ENCODE measurements at regions not wholly inside any gene's neighbourhood (a gene's known extent, or its start where the extent isn't known, plus 50 kb on each side); places are given as distances from the start of the nearest gene placed in this dataset.
"Not testable (repeated sequence)": the region's sequence is repeated elsewhere in the genome, so short reads cannot be mapped to it uniquely, and the experiment has no call there.

GRCh38 chr2:111422562-111422961 lies 301.8 kb downstream of the BCL2L11 start:
- not testable (repeated sequence) for TF ChIP-seq CTCF (IDR thresholded peaks at IDR 0.05); EP300 (IDR thresholded peaks at IDR 0.05; ENCODE audit: borderline replicate concordance in 1 of 2, low read depth in 1 of 2, low read length in 1 of 2); RAD21 (IDR thresholded peaks at IDR 0.05; ENCODE audit: low read length); RCOR1 (IDR thresholded peaks at IDR 0.05; ENCODE audit: low read length); FOXM1 (IDR thresholded peaks at IDR 0.05; ENCODE audit: low read depth); POLR2AphosphoS5 (IDR thresholded peaks at IDR 0.05; ENCODE audit: low read depth, low read length); MAX (IDR thresholded peaks at IDR 0.05; ENCODE audit: low read depth); ELF1 (IDR thresholded peaks at IDR 0.05); JUND (IDR thresholded peaks at IDR 0.05); GATA2 (CRISPR knock-in tag; IDR thresholded peaks at IDR 0.05); RFX5 (IDR thresholded peaks at IDR 0.05; ENCODE audit: low read length); FOSL2 (IDR thresholded peaks at IDR 0.05; ENCODE audit: borderline replicate concordance, low read depth)
